NB4 (cell line): ENCODE measurements at regions not wholly inside any gene's neighbourhood (a gene's known extent, or its start where the extent isn't known, plus 50 kb on each side); places are given as distances from the start of the nearest gene placed in this dataset.
"Not testable (repeated sequence)": the region's sequence is repeated elsewhere in the genome, so short reads cannot be mapped to it uniquely, and the experiment has no call there.

Experiments used
- DNase-seq: peaks from one replicate; pipeline ENCODE4 v3.0.0; 2010; ENCODE audit warnings: low read depth
- H3K4me3 ChIP-seq: one replicate; pipeline ENCODE4 v1.5.1; 2011; ENCODE audit warnings: mild to moderate bottlenecking, low read depth, low read length, moderate library complexity
- CTCF ChIP-seq: IDR thresholded peaks from one replicate; pipeline ENCODE4 v1.5.1; 2012; ENCODE audit warnings: low read depth, low read length
- MAX ChIP-seq: IDR thresholded peaks from 2 replicates; pipeline ENCODE4 v1.6.1; 2011; ENCODE audit warnings: low read depth, low read length
- MYC ChIP-seq: IDR thresholded peaks from 2 replicates; pipeline ENCODE4 v1.6.1; 2011; ENCODE audit warnings: low read depth, low read length
- POLR2A ChIP-seq: IDR thresholded peaks from 2 replicates; pipeline ENCODE4 v1.6.1; 2011; ENCODE audit warnings: mild to moderate bottlenecking; ENCODE audit not compliant: insufficient read length; ENCODE audit errors: extremely low read depth

GRCh38 chr1:221574529-221574928 lies 167.4 kb downstream of the DUSP10 start:
- no peak for TF ChIP-seq CTCF
- no peak for TF ChIP-seq MAX
- TF ChIP-seq MYC = no peak
- no peak for TF ChIP-seq POLR2A
- no peak for DNase-seq
- H3K4me3 ChIP-seq = no peak overlapping the region

GRCh38 chr1:221575605-221576004 lies 166.3 kb downstream of the DUSP10 start:
- no peak overlapping the region for H3K4me3 ChIP-seq
- DNase-seq = no peak
- TF ChIP-seq MAX (no peak), POLR2A (no peak), MYC (no peak)

- DNase-seq = peak; percentile 2
- TF ChIP-seq MAX (no peak), POLR2A (no peak), MYC (no peak), CTCF (no peak)
These were observed 165.6 kb downstream of the DUSP10 start for GRCh38 chr1:221576268-221576667.

GRCh38 chr1:221583465-221583864 lies 158.4 kb downstream of the DUSP10 start:
- TF ChIP-seq CTCF = no peak
- no peak for TF ChIP-seq MAX
- no peak for TF ChIP-seq POLR2A
- TF ChIP-seq MYC = no peak
- DNase-seq = no peak
- H3K4me3 ChIP-seq = no peak overlapping the region

More at GRCh38 chr1:221576268-221576667, 165.6 kb downstream of the DUSP10 start:
- H3K4me3 ChIP-seq = no peak overlapping the region

GRCh38 chr1:221587013-221587412 lies 154.9 kb downstream of the DUSP10 start:
- not testable (repeated sequence) for DNase-seq, H3K4me3 ChIP-seq

- not testable (repeated sequence) for H3K4me3 ChIP-seq, DNase-seq
These were observed 150.6 kb downstream of the DUSP10 start for GRCh38 chr1:221591250-221591649.

- no peak overlapping the region for H3K4me3 ChIP-seq
- TF ChIP-seq POLR2A = no peak
- no peak for TF ChIP-seq MYC
- no peak for TF ChIP-seq MAX
- no peak for TF ChIP-seq CTCF
- DNase-seq = no peak
These were observed 147.3 kb downstream of the DUSP10 start for GRCh38 chr1:221594576-221594975.

GRCh38 chr1:221598122-221598521 lies 143.8 kb downstream of the DUSP10 start:
- TF ChIP-seq MAX (no peak), MYC (no peak), POLR2A (no peak), CTCF (no peak)
- no peak for DNase-seq
- H3K4me3 ChIP-seq = no peak overlapping the region
